ENCODE measurements at regions not wholly inside any gene's neighbourhood (a gene's known extent, or its start where the extent isn't known, plus 50 kb on each side); places are given as distances from the start of the nearest gene placed in this dataset.

DNA sequence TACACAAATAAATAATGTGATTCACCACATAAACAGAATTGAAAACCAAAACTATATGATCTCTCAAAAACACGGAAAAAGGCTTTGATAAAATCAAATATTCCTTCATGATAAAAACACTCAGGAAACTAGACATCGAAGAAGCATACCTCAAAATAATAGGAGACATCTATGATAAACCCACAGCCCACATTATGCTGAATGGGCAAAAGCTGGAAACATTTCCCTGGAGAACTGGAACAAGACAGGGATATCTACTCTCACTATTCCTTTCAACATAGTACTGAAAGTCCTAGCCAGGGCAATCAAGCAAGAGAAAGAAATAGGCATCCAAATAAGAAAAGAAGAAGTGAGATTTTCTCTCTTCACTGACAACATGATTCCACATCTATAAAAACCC, 371.5 kb upstream of the ATXN7L3B start:
- Histone ChIP-seq H3K9ac (ENCODE audit: low read length) (no peak overlapping the region), H2AFZ (ENCODE audit: insufficient read depth, low read depth, low read length, poor library complexity, severe bottlenecking) (no peak overlapping the region), H4K20me1 (ENCODE audit: control insufficient read depth, insufficient read depth, low read length, poor library complexity, severe bottlenecking) (no peaks in the 10 kb centered on the region), H3K4me2 (replicated peaks; ENCODE audit: low read depth, low read length, poor library complexity, severe bottlenecking) (no peak overlapping the region), H3K27ac (ENCODE audit: low read length in 2 of 2) (no peak overlapping the region), H3K36me3 (replicated peaks in 1 of 2; ENCODE audit: control extremely low read depth in 1 of 2, control insufficient read depth in 1 of 2, extremely low read depth in 1 of 2, insufficient read depth in 2 of 2, low read length in 1 of 2) (no peaks in the 10 kb centered on the region), H3K9me3 (ENCODE audit: control extremely low read depth in 1 of 3, control insufficient read depth in 2 of 3, insufficient read depth in 1 of 3, low read length in 2 of 3) (peaks cover 0 to 7% (median 0%) of the 10 kb centered on the region in 3 donors), H3K4me3 (ENCODE audit: control extremely low read depth in 1 of 5, extremely low read depth in 1 of 5, insufficient read depth in 1 of 5, low read depth in 2 of 5, low read length in 4 of 5) (no peak overlapping the region), H3K27me3 (replicated peaks in 1 of 4; ENCODE audit: control extremely low read depth in 1 of 4, control insufficient read depth in 3 of 4, insufficient read depth in 4 of 4, low read length in 3 of 4) (no peaks in the 10 kb centered on the region), H3K79me2 (ENCODE audit: control insufficient read depth, insufficient read depth, low read length) (no peaks in the 10 kb centered on the region), H3K4me1 (ENCODE audit: control insufficient read depth in 2 of 2, insufficient read depth in 2 of 2, low read length in 2 of 2) (no peaks in the 10 kb centered on the region)
- CTCF ChIA-PET, result no interaction called here
- no peaks in the 10 kb centered on the region for H3K27me3 Mint-ChIP-seq
- intact Hi-C loops (cut with micrococcal nuclease), result no loop called here
- H3K4me1 Mint-ChIP-seq, result no peaks in the 10 kb centered on the region
- TF ChIP-seq EZH2 (IDR thresholded peaks at IDR 0.05; ENCODE audit: borderline replicate concordance, insufficient read depth, low read depth, low read length, poor library complexity, severe bottlenecking), result no peak
- TF ChIP-seq, protein P1, sequence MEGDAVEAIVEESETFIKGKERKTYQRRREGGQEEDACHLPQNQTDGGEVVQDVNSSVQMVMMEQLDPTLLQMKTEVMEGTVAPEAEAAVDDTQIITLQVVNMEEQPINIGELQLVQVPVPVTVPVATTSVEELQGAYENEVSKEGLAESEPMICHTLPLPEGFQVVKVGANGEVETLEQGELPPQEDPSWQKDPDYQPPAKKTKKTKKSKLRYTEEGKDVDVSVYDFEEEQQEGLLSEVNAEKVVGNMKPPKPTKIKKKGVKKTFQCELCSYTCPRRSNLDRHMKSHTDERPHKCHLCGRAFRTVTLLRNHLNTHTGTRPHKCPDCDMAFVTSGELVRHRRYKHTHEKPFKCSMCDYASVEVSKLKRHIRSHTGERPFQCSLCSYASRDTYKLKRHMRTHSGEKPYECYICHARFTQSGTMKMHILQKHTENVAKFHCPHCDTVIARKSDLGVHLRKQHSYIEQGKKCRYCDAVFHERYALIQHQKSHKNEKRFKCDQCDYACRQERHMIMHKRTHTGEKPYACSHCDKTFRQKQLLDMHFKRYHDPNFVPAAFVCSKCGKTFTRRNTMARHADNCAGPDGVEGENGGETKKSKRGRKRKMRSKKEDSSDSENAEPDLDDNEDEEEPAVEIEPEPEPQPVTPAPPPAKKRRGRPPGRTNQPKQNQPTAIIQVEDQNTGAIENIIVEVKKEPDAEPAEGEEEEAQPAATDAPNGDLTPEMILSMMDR (IDR thresholded peaks at IDR 0.05), result no peak
- POLR2A ChIA-PET, result no interaction called here
- H3K4me3 Mint-ChIP-seq, result no peak overlapping the region
- no CpG with 5 or more reads among the region's 2 CpGs for WGBS (ENCODE audit: insufficient coverage)
- ATAC-seq (ENCODE audit: low read depth) (no peak), DNase-seq (no peak)
- H3K27ac Mint-ChIP-seq, result no peak overlapping the region
- H3K9me3 Mint-ChIP-seq (ENCODE audit: insufficient read depth), result no peaks in the 10 kb centered on the region

DNA sequence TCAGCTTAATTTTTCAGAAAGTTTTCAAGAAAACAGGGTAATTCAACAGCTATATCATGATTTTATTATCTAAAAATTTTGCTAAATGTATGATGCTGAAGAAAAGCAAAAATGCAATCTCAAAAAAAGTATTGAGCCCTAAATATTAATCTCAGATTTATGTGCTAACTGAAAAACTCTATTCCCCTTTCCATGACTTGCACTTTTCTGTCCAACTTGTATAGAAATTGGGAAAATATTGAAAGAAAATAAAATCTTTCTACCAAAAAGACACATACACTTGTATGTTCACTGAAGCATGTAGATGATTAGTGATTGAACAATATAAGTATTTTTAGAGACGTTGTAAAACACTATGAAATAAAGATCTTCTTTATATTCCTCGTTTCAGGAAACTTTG, 368.0 kb upstream of the ATXN7L3B start:
- no peaks in the 10 kb centered on the region for H3K4me1 ChIP-seq (ENCODE audit: control insufficient read depth in 2 of 2, insufficient read depth in 2 of 2, low read length in 2 of 2)
- H3K4me2 ChIP-seq (replicated peaks; ENCODE audit: low read depth, low read length, poor library complexity, severe bottlenecking), result no peak overlapping the region
- TF ChIP-seq EZH2 (IDR thresholded peaks at IDR 0.05; ENCODE audit: borderline replicate concordance, insufficient read depth, low read depth, low read length, poor library complexity, severe bottlenecking), result no peak
- TF ChIP-seq, protein P1 (IDR thresholded peaks at IDR 0.05), result no peak
- no peak overlapping the region for H3K4me3 Mint-ChIP-seq
- no peak overlapping the region for H3K4me3 ChIP-seq (ENCODE audit: control extremely low read depth in 1 of 5, extremely low read depth in 1 of 5, insufficient read depth in 1 of 5, low read depth in 2 of 5, low read length in 4 of 5)
- no peak overlapping the region for H2AFZ ChIP-seq (ENCODE audit: insufficient read depth, low read depth, low read length, poor library complexity, severe bottlenecking)
- H3K27ac ChIP-seq (ENCODE audit: low read length in 2 of 2), result no peak overlapping the region
- no peak overlapping the region for H3K27ac Mint-ChIP-seq
- no peaks in the 10 kb centered on the region for H3K79me2 ChIP-seq (ENCODE audit: control insufficient read depth, insufficient read depth, low read length)
- H3K9me3 Mint-ChIP-seq (ENCODE audit: insufficient read depth), result peaks cover 3% of the 10 kb centered on the region
- no peak for ATAC-seq (ENCODE audit: low read depth)
- H3K27me3 ChIP-seq (replicated peaks in 1 of 4; ENCODE audit: control extremely low read depth in 1 of 4, control insufficient read depth in 3 of 4, insufficient read depth in 4 of 4, low read length in 3 of 4), result no peaks in the 10 kb centered on the region
- H3K36me3 ChIP-seq (replicated peaks in 1 of 2; ENCODE audit: control extremely low read depth in 1 of 2, control insufficient read depth in 1 of 2, extremely low read depth in 1 of 2, insufficient read depth in 2 of 2, low read length in 1 of 2), result no peaks in the 10 kb centered on the region
- no peak for DNase-seq
- H4K20me1 ChIP-seq (ENCODE audit: control insufficient read depth, insufficient read depth, low read length, poor library complexity, severe bottlenecking), result no peaks in the 10 kb centered on the region
- H3K4me1 Mint-ChIP-seq, result no peaks in the 10 kb centered on the region
- ChIA-PET CTCF (no interaction called here), POLR2A (no interaction called here)
- no peaks in the 10 kb centered on the region for H3K27me3 Mint-ChIP-seq
- no peak overlapping the region for H3K9ac ChIP-seq (ENCODE audit: low read length)
- WGBS (ENCODE audit: insufficient coverage), result no CpG with 5 or more reads among the region's 2 CpGs
- peaks cover 0 to 13% (median 0%) of the 10 kb centered on the region in 3 donors for H3K9me3 ChIP-seq (ENCODE audit: control extremely low read depth in 1 of 3, control insufficient read depth in 2 of 3, insufficient read depth in 1 of 3, low read length in 2 of 3)
- intact Hi-C loops (cut with micrococcal nuclease), result no loop called here

Measured in B cell (primary cell).